GM13977 (cell line): ENCODE measurements at regions not wholly inside any gene's neighbourhood (a gene's known extent, or its start where the extent isn't known, plus 50 kb on each side); places are given as distances from the start of the nearest gene placed in this dataset.
"Not testable (repeated sequence)": the region's sequence is repeated elsewhere in the genome, so short reads cannot be mapped to it uniquely, and the experiment has no call there.

Experiments used
- DNase-seq: peaks from one replicate; pipeline ENCODE4 v3.0.0; 2012; ENCODE audit warnings: low spot score
- CTCF ChIP-seq: IDR thresholded peaks from 2 replicates; pipeline ENCODE4 v1.5.1; 2012; ENCODE audit warnings: mild to moderate bottlenecking, control low read depth; ENCODE audit not compliant: insufficient read depth; ENCODE audit errors: extremely low read depth, missing control alignments
- in situ Hi-C: fragments of 300-500 bp; cut with MboI; formaldehyde crosslinking; loops from one replicate; pipeline ENCODE4 v1.12.0; 2022; ENCODE audit warnings: low sequenced_read_pairs, low pct_unique_long_range_greater_than_20kb, mixed read lengths, inconsistent platforms; ENCODE audit not compliant: unreplicated experiment

- DNase-seq = no peak
- in situ Hi-C loops = no loop called here
- TF ChIP-seq CTCF = no peak
Observed at GRCh38 chr14:97791906-97792305, 994.7 kb downstream of the VRK1 start.

GRCh38 chr14:97796511-97796910, 999.3 kb downstream of the VRK1 start:
- TF ChIP-seq CTCF = no peak
- no peak for DNase-seq
- in situ Hi-C loops = no loop called here

GRCh38 chr14:97798176-97798575, 1001.0 kb downstream of the VRK1 start:
- in situ Hi-C loops = no loop called here
- no peak for DNase-seq
- TF ChIP-seq CTCF = no peak

- TF ChIP-seq CTCF = no peak
- DNase-seq = no peak
- in situ Hi-C loops = no loop called here
Observed at GRCh38 chr14:97802430-97803373, 1005.5 kb downstream of the VRK1 start.

GRCh38 chr14:97804056-97804455, 1006.9 kb downstream of the VRK1 start:
- in situ Hi-C loops = no loop called here
- TF ChIP-seq CTCF = no peak
- DNase-seq = no peak

- no peak for TF ChIP-seq CTCF
- no peak for DNase-seq
- in situ Hi-C loops = no loop called here
Observed at GRCh38 chr14:97806891-97807290, 1009.7 kb downstream of the VRK1 start.

- in situ Hi-C loops, DNase-seq: not testable (repeated sequence)
Observed at GRCh38 chr14:97808541-97808940, 1011.4 kb downstream of the VRK1 start.
